DND-41 (cell line): ENCODE measurements at regions not wholly inside any gene's neighbourhood (a gene's known extent, or its start where the extent isn't known, plus 50 kb on each side); places are given as distances from the start of the nearest gene placed in this dataset.

Source experiments
- EZH2 ChIP-seq: IDR thresholded peaks from 3 replicates; pipeline ENCODE4 v1.6.1; 2012; ENCODE audit warnings: borderline replicate concordance, low read depth, mild to moderate bottlenecking, moderate library complexity, low read length, inconsistent platforms; ENCODE audit not compliant: severe bottlenecking
- TF ChIP-seq, protein P1 (sequence below): IDR thresholded peaks from 2 replicates; pipeline ENCODE4 v1.5.1; 2012; ENCODE audit warnings: borderline replicate concordance, low read length, moderate library complexity, mild to moderate bottlenecking; ENCODE audit not compliant: poor library complexity, severe bottlenecking; ENCODE audit errors: extremely low read depth

DNA sequence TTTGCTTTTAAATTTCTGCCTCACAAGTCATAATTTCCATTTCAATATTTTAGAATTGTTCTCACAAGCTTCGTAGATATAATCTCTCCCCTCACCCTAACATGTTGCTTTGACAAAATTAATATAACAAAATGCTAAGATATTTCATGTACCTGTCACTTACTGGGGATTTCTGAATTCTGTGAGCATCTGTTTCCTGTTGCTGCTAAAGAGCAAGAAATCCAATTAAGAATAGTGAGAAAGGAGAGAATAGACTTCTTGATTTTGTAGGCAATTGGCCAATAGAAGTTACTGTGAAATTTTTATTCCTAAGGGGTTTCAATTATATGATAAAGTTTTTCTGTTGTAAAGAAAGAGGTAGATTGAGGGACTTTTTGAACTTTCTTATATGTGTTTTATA, 796.5 kb upstream of the ARRDC3 start:
- TF ChIP-seq, protein P1, sequence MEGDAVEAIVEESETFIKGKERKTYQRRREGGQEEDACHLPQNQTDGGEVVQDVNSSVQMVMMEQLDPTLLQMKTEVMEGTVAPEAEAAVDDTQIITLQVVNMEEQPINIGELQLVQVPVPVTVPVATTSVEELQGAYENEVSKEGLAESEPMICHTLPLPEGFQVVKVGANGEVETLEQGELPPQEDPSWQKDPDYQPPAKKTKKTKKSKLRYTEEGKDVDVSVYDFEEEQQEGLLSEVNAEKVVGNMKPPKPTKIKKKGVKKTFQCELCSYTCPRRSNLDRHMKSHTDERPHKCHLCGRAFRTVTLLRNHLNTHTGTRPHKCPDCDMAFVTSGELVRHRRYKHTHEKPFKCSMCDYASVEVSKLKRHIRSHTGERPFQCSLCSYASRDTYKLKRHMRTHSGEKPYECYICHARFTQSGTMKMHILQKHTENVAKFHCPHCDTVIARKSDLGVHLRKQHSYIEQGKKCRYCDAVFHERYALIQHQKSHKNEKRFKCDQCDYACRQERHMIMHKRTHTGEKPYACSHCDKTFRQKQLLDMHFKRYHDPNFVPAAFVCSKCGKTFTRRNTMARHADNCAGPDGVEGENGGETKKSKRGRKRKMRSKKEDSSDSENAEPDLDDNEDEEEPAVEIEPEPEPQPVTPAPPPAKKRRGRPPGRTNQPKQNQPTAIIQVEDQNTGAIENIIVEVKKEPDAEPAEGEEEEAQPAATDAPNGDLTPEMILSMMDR = no peak
- TF ChIP-seq EZH2 = no peak
